PC-9 (cell line): ENCODE measurements at regions not wholly inside any gene's neighbourhood (a gene's known extent, or its start where the extent isn't known, plus 50 kb on each side); places are given as distances from the start of the nearest gene placed in this dataset.

Experiments
- BruUV-seq: library from RNA; stranded (reverse); fragments of 400-500 nt; replicated peaks from 2 replicates; lab custom pipeline; 2021; lab: Mats Ljungman, UMichigan
- CTCF ChIA-PET: fragments of 300-600 bp; sonication (Branson Sonifier 250); formaldehyde crosslinking; loops from one replicate; lab custom pipeline; 2022; ENCODE audit warnings: antibody characterized with exemption; lab: Charles Lee
- POLR2A ChIA-PET: fragments of 300-600 bp; sonication (Branson Sonifier 250); formaldehyde crosslinking; loops from one replicate; lab custom pipeline; 2022; ENCODE audit warnings: antibody characterized with exemption; ENCODE audit not compliant: unreplicated experiment; lab: Charles Lee
- DNase-seq, 2 experiments: peaks; one replicate each; pipeline versions ENCODE4 v3.0.0 to v3.0.0-alpha.2; 2015 to 2022; ENCODE audit warnings: mixed read lengths in 1 of 2
- H2AFZ ChIP-seq: fragments of 200-600 bp; sonication (generic); 2 replicates; pipeline ENCODE4 v1.8.1; 2017; ENCODE audit warnings: antibody characterized with exemption
- H3F3A ChIP-seq: fragments of 200-600 bp; sonication (generic); 2 replicates; pipeline ENCODE4 v1.8.1; 2017; ENCODE audit warnings: antibody characterized with exemption, mild to moderate bottlenecking, low read depth; ENCODE audit not compliant: insufficient read depth
- H3K27ac ChIP-seq: fragments of 200-600 bp; sonication (generic); 2 replicates; pipeline ENCODE4 v1.6.1; 2016; ENCODE audit warnings: mixed run types
- H3K27me3 ChIP-seq: fragments of 200-600 bp; sonication (generic); 2 replicates; pipeline ENCODE4 v1.6.1; 2016; ENCODE audit warnings: low read depth, mixed run types; ENCODE audit not compliant: insufficient read depth
- H3K36me3 ChIP-seq: fragments of 200-600 bp; sonication (generic); 2 replicates; pipeline ENCODE4 v1.6.1; 2016; ENCODE audit warnings: low read depth, mixed run types
- H3K4me1 ChIP-seq: fragments of 200-600 bp; sonication (generic); replicated peaks from 2 replicates; pipeline ENCODE4 v1.6.1; 2016; ENCODE audit warnings: mixed run types; ENCODE audit not compliant: insufficient read depth
- H3K4me2 ChIP-seq: fragments of 200-600 bp; sonication (generic); 2 replicates; pipeline ENCODE4 v1.6.1; 2017; ENCODE audit warnings: mixed run types
- H3K4me3 ChIP-seq: fragments of 200-600 bp; sonication (generic); 2 replicates; pipeline ENCODE4 v1.6.1; 2016; ENCODE audit warnings: mixed run types
- H3K79me2 ChIP-seq: fragments of 200-600 bp; sonication (generic); 2 replicates; pipeline ENCODE4 v1.6.1; 2017; ENCODE audit warnings: low read depth, mixed run types
- H3K9me2 ChIP-seq: fragments of 200-600 bp; sonication (generic); 2 replicates; pipeline ENCODE4 v1.8.1; 2017; ENCODE audit warnings: mild to moderate bottlenecking; ENCODE audit not compliant: insufficient read depth
- H3K9me3 ChIP-seq: fragments of 200-600 bp; sonication (generic); 2 replicates; pipeline ENCODE4 v1.8.1; 2016; ENCODE audit warnings: low read depth; ENCODE audit not compliant: insufficient read depth
- H4K20me1 ChIP-seq: fragments of 200-600 bp; sonication (generic); 2 replicates; pipeline ENCODE4 v1.8.1; 2017; ENCODE audit not compliant: insufficient read depth
- EZH2 ChIP-seq: fragments of 200-600 bp; sonication (generic); IDR thresholded peaks from 2 replicates; pipeline ENCODE4 v1.8.0; 2017; ENCODE audit warnings: antibody characterized with exemption, low read depth
- intact Hi-C: fragments of 100-400 bp; cut with micrococcal nuclease; formaldehyde crosslinking; loops from one replicate; pipeline ENCODE4 v1.10.0; 2022; ENCODE audit not compliant: unreplicated experiment
- TF ChIP-seq, protein P1 (sequence below): fragments of 200-600 bp; sonication (generic); conservative IDR thresholded peaks from 2 replicates; pipeline ENCODE4 v1.6.1; 2017; ENCODE audit warnings: mixed run types, antibody characterized with exemption, mild to moderate bottlenecking, moderate library complexity

DNA sequence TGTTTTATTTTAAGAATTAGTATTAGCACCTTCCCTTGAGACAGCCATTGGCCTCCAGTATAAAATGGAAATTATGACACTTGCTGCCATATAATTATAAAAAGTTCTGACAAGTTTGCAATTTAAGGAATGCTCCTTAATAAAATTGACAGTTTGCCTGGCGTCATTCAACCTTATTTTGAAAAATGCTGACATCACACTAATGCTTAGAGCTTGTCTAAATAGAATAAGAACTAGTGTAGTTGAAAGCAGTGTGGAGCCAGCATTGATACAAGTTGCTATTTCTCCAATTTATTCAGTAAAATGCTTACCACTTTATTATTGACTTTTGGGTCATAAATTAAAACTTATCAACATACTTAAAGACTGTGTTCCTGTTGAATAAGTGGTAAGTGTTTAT, 54.3 kb upstream of the ARX start:
- CTCF ChIA-PET = no interaction called here
- POLR2A ChIA-PET = no interaction called here
- H2AFZ ChIP-seq = no peak overlapping the region

GRCh38 chrX:25069209-25069608, 53.4 kb upstream of the ARX start:
- Histone ChIP-seq H3K9me3 (no peaks in the 10 kb centered on the region), H3K4me2 (no peak overlapping the region), H3K27ac (no peak overlapping the region), H2AFZ (no peak overlapping the region), H3K36me3 (no peaks in the 10 kb centered on the region), H3K4me3 (no peak overlapping the region), H4K20me1 (no peaks in the 10 kb centered on the region), H3K4me1 (no peaks in the 10 kb centered on the region), H3K27me3 (no peaks in the 10 kb centered on the region; the same call in 1 of the 2 replicates), H3K79me2 (no peaks in the 10 kb centered on the region), H3K9me2 (no peaks in the 10 kb centered on the region), H3F3A (no peaks in the 10 kb centered on the region)
- DNase-seq = no peak
- ChIA-PET CTCF (no interaction called here), POLR2A (no interaction called here)
- TF ChIP-seq, protein P1, sequence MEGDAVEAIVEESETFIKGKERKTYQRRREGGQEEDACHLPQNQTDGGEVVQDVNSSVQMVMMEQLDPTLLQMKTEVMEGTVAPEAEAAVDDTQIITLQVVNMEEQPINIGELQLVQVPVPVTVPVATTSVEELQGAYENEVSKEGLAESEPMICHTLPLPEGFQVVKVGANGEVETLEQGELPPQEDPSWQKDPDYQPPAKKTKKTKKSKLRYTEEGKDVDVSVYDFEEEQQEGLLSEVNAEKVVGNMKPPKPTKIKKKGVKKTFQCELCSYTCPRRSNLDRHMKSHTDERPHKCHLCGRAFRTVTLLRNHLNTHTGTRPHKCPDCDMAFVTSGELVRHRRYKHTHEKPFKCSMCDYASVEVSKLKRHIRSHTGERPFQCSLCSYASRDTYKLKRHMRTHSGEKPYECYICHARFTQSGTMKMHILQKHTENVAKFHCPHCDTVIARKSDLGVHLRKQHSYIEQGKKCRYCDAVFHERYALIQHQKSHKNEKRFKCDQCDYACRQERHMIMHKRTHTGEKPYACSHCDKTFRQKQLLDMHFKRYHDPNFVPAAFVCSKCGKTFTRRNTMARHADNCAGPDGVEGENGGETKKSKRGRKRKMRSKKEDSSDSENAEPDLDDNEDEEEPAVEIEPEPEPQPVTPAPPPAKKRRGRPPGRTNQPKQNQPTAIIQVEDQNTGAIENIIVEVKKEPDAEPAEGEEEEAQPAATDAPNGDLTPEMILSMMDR = no peak
- no peak for TF ChIP-seq EZH2
- intact Hi-C loops = no loop called here
- BruUV-seq = no TSS peak

More for the DNA sequence above, 54.3 kb upstream of the ARX start:
- no peaks in the 10 kb centered on the region; the same call in 1 of the 2 replicates for H3K27me3 ChIP-seq
- no peaks in the 10 kb centered on the region for H3K4me1 ChIP-seq
- H3K27ac ChIP-seq = no peak overlapping the region
- intact Hi-C loops = no loop called here
- no TSS peak for BruUV-seq
- H3K79me2 ChIP-seq = no peaks in the 10 kb centered on the region
- H3K36me3 ChIP-seq = no peaks in the 10 kb centered on the region
- H3K9me2 ChIP-seq = no peaks in the 10 kb centered on the region
- no peak for DNase-seq
- H3K9me3 ChIP-seq = no peaks in the 10 kb centered on the region
- no peak for TF ChIP-seq EZH2
- TF ChIP-seq, protein P1 = no peak
- no peaks in the 10 kb centered on the region for H3F3A ChIP-seq
- H3K4me3 ChIP-seq = no peak overlapping the region
- H4K20me1 ChIP-seq = no peaks in the 10 kb centered on the region
- H3K4me2 ChIP-seq = no peak overlapping the region

DNA sequence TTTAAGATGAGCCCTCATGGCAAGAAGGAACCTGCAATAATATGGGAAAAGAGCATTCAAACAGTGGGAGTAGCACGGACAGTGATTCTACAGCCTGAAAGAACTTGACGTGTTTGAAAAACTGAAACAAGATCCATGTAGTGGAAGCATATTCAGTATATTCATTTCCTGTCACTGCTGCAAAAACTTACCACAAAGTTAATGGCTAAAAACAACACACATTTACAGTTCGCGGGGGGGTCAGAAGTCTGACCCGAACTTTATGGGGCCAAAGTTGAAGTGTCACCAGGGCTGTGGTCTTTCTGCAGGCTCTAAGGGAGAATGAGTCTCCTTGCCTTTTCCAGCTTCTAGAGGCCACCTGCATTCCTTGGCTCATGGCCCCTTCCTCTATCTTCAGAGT, 52.6 kb upstream of the ARX start:
- intact Hi-C loops = no loop called here

More for the DNA sequence above, 52.6 kb upstream of the ARX start:
- H3K27me3 ChIP-seq = no peaks in the 10 kb centered on the region; the same call in 1 of the 2 replicates
- no peaks in the 10 kb centered on the region for H3K9me3 ChIP-seq
- no peak overlapping the region for H3K4me3 ChIP-seq
- H2AFZ ChIP-seq = no peak overlapping the region
- no peaks in the 10 kb centered on the region for H3K79me2 ChIP-seq
- TF ChIP-seq EZH2 = no peak
- TF ChIP-seq, protein P1 = no peak
- BruUV-seq = no TSS peak
- no peaks in the 10 kb centered on the region for H3K4me1 ChIP-seq
- no peaks in the 10 kb centered on the region for H4K20me1 ChIP-seq
- no peak for DNase-seq
- H3K9me2 ChIP-seq = no peaks in the 10 kb centered on the region
- POLR2A ChIA-PET = no interaction called here
- CTCF ChIA-PET = no interaction called here
- no peaks in the 10 kb centered on the region for H3F3A ChIP-seq
- no peaks in the 10 kb centered on the region for H3K36me3 ChIP-seq
- H3K4me2 ChIP-seq = no peak overlapping the region
- no peak overlapping the region for H3K27ac ChIP-seq
